Neural progenitor cell (in vitro differentiated cells): ENCODE measurements at regions not wholly inside any gene's neighbourhood (a gene's known extent, or its start where the extent isn't known, plus 50 kb on each side); places are given as distances from the start of the nearest gene placed in this dataset.

Experiments
- CTCF ChIP-seq: fragments of 200-600 bp; sonication (generic); IDR thresholded peaks from 2 replicates; pipeline ENCODE4 v1.5.1; 2017; ENCODE audit warnings: antibody characterized with exemption, mild to moderate bottlenecking
- EZH2phosphoT487 ChIP-seq: fragments of 200-600 bp; sonication (generic); IDR thresholded peaks from 2 replicates; pipeline ENCODE4 v1.6.1; 2017; ENCODE audit warnings: antibody characterized with exemption

GRCh38 chr14:29352706-29353080, 575.0 kb downstream of the PRKD1 start:
- TF ChIP-seq EZH2phosphoT487 (no peak), CTCF (no peak)
